ENCODE measurements at regions not wholly inside any gene's neighbourhood (a gene's known extent, or its start where the extent isn't known, plus 50 kb on each side); places are given as distances from the start of the nearest gene placed in this dataset.

DNA sequence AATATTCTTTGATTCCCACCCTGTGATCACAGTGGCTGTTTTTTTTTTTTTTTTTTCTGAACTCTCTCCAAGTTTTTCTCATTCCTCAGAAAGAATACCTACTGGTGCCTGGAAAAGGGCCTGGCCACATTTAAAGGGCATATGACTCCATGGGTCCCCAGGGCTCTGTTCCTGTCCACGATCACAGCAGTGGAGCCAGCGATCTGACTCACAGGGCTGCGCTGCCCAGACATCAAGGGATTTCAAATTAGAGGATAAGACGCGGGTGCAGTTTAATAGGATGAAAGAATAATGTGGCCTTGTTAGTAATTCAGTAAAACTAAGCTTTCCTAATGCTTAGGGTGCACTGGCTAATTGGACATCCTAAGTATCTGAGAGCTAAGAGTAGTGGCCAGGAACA, 175.1 kb upstream of the MSX2 start:
- BruUV-seq (replicated peaks) = no TSS peak
- DNase-seq (ENCODE audit: low read depth, low spot score) = no peak
- H3K36me3 ChIP-seq (ENCODE audit: control insufficient read depth, insufficient read depth, low read length) = no peaks in the 10 kb centered on the region
- H3K9me3 ChIP-seq (ENCODE audit: control insufficient read depth, insufficient read depth, low read depth, low read length) = no peaks in the 10 kb centered on the region
- no peak overlapping the region for H3K4me3 ChIP-seq (ENCODE audit: low read depth in 2 of 2, low read length in 2 of 2)
- in situ Hi-C loops (cut with HindIII; ENCODE audit: low pct_unique_long_range_greater_than_20kb, low sequenced_read_pairs) = no loop called here
- POLR2A ChIA-PET = no interaction called here
- TF ChIP-seq SIN3A (IDR thresholded peaks at IDR 0.05; ENCODE audit: borderline replicate concordance, insufficient read depth, low read depth, low read length) (no peak), POLR2AphosphoS5 (IDR thresholded peaks at IDR 0.05; ENCODE audit: low read depth, low read length) (no peak)
- no peak for ATAC-seq
- CTCF ChIA-PET = interaction anchor here (0.7 kb wide), 1 partner anchor 92 kb away, joined by 4 read pairs; no protein-coding TSS in a partner anchor
- H3K4me1 ChIP-seq (ENCODE audit: control insufficient read depth, insufficient read depth, low read length) = no peaks in the 10 kb centered on the region; the same call in 1 of the 2 replicates
- no peak overlapping the region for H3K27ac ChIP-seq (ENCODE audit: low read length)
- H3K27me3 ChIP-seq (ENCODE audit: control insufficient read depth, insufficient read depth, low read length) = no peaks in the 10 kb centered on the region
- intact Hi-C loops (cut with micrococcal nuclease; ENCODE audit: unreplicated experiment) = no loop called here

DNA sequence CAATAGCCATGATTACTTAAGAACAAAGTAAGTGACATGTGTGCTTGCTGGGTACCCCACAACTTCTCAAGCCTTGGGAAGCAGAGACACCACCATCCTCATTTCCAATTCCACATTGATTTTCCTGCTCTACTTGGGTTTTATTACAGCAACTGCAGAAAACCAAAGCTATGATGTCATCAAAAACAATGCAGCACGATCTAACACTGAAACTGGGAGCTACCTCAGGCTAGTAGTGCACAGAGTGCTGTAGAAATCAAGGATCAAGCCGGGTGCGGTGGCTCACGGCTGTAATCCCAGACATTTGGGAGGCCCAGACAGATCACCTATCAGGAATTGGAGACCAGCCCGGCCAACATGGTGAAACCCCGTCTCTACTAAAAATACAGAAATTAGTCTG, 174.4 kb upstream of the MSX2 start:
- no peak for TF ChIP-seq POLR2AphosphoS5 (IDR thresholded peaks at IDR 0.05; ENCODE audit: low read depth, low read length)
- no peak for TF ChIP-seq TCF7L2 (IDR thresholded peaks at IDR 0.05; ENCODE audit: low read depth, low read length)
- TF ChIP-seq, protein P1, sequence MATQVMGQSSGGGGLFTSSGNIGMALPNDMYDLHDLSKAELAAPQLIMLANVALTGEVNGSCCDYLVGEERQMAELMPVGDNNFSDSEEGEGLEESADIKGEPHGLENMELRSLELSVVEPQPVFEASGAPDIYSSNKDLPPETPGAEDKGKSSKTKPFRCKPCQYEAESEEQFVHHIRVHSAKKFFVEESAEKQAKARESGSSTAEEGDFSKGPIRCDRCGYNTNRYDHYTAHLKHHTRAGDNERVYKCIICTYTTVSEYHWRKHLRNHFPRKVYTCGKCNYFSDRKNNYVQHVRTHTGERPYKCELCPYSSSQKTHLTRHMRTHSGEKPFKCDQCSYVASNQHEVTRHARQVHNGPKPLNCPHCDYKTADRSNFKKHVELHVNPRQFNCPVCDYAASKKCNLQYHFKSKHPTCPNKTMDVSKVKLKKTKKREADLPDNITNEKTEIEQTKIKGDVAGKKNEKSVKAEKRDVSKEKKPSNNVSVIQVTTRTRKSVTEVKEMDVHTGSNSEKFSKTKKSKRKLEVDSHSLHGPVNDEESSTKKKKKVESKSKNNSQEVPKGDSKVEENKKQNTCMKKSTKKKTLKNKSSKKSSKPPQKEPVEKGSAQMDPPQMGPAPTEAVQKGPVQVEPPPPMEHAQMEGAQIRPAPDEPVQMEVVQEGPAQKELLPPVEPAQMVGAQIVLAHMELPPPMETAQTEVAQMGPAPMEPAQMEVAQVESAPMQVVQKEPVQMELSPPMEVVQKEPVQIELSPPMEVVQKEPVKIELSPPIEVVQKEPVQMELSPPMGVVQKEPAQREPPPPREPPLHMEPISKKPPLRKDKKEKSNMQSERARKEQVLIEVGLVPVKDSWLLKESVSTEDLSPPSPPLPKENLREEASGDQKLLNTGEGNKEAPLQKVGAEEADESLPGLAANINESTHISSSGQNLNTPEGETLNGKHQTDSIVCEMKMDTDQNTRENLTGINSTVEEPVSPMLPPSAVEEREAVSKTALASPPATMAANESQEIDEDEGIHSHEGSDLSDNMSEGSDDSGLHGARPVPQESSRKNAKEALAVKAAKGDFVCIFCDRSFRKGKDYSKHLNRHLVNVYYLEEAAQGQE (IDR thresholded peaks at IDR 0.05; ENCODE audit: insufficient read depth in 1 of 2, low read depth in 2 of 2, low read length in 1 of 2) = no peak
- TF ChIP-seq SIN3A (IDR thresholded peaks at IDR 0.05; ENCODE audit: borderline replicate concordance, insufficient read depth, low read depth, low read length) = no peak
- TF ChIP-seq, protein P2, sequence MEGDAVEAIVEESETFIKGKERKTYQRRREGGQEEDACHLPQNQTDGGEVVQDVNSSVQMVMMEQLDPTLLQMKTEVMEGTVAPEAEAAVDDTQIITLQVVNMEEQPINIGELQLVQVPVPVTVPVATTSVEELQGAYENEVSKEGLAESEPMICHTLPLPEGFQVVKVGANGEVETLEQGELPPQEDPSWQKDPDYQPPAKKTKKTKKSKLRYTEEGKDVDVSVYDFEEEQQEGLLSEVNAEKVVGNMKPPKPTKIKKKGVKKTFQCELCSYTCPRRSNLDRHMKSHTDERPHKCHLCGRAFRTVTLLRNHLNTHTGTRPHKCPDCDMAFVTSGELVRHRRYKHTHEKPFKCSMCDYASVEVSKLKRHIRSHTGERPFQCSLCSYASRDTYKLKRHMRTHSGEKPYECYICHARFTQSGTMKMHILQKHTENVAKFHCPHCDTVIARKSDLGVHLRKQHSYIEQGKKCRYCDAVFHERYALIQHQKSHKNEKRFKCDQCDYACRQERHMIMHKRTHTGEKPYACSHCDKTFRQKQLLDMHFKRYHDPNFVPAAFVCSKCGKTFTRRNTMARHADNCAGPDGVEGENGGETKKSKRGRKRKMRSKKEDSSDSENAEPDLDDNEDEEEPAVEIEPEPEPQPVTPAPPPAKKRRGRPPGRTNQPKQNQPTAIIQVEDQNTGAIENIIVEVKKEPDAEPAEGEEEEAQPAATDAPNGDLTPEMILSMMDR (IDR thresholded peaks at IDR 0.05) = no peak
- ChIA-PET POLR2A (no interaction called here), CTCF (no interaction called here)
- ATAC-seq (no peak), DNase-seq (ENCODE audit: low read depth, low spot score) (no peak)
- Histone ChIP-seq H3K9me3 (ENCODE audit: control insufficient read depth, insufficient read depth, low read depth, low read length) (no peaks in the 10 kb centered on the region), H3K36me3 (ENCODE audit: control insufficient read depth, insufficient read depth, low read length) (no peaks in the 10 kb centered on the region), H3K27ac (ENCODE audit: low read length) (no peak overlapping the region), H3K4me1 (ENCODE audit: control insufficient read depth, insufficient read depth, low read length) (no peaks in the 10 kb centered on the region; the same call in 1 of the 2 replicates), H3K4me3 (ENCODE audit: low read depth in 2 of 2, low read length in 2 of 2) (no peak overlapping the region), H3K27me3 (ENCODE audit: control insufficient read depth, insufficient read depth, low read length) (no peaks in the 10 kb centered on the region)
- no TSS peak for BruUV-seq (replicated peaks)
- in situ Hi-C loops (cut with HindIII; ENCODE audit: low pct_unique_long_range_greater_than_20kb, low sequenced_read_pairs) (no loop called here), intact Hi-C loops (cut with micrococcal nuclease; ENCODE audit: unreplicated experiment) (no loop called here)

DNA sequence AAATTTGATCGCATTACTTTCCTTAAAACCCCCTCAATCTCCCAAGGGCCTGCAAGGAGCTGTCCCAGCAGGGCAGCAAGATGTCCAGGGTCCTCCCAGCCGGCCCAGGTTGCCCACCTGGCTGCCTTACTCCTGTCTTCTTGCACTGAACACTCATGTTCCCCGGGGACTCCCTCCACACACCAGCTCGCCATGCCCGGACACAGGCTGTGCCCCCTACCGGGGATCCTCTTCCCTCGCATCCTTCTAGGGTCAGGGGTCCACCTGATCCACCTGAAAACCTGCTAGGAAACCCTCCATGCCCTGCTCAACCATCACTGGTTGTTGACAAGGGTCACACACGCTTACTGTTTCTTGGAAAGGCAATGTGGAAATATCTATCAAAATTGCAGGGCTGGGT, 172.0 kb upstream of the MSX2 start:
- in situ Hi-C loops (cut with HindIII; ENCODE audit: low pct_unique_long_range_greater_than_20kb, low sequenced_read_pairs) (no loop called here), intact Hi-C loops (cut with micrococcal nuclease; ENCODE audit: unreplicated experiment) (no loop called here)
- no TSS peak for BruUV-seq (replicated peaks)
- ChIA-PET POLR2A (no interaction called here), CTCF (no interaction called here)
- no peak overlapping the region for H3K27ac ChIP-seq (ENCODE audit: low read length)
- ATAC-seq (no peak), DNase-seq (ENCODE audit: low read depth, low spot score) (no peak)
- no peak overlapping the region for H3K4me3 ChIP-seq (ENCODE audit: low read depth in 2 of 2, low read length in 2 of 2)
- no peaks in the 10 kb centered on the region for H3K9me3 ChIP-seq (ENCODE audit: control insufficient read depth, insufficient read depth, low read depth, low read length)
- H3K4me1 ChIP-seq (ENCODE audit: control insufficient read depth, insufficient read depth, low read length) = no peaks in the 10 kb centered on the region; the same call in 1 of the 2 replicates
- no peaks in the 10 kb centered on the region for H3K27me3 ChIP-seq (ENCODE audit: control insufficient read depth, insufficient read depth, low read length)
- TF ChIP-seq, protein P1 (IDR thresholded peaks at IDR 0.05; ENCODE audit: insufficient read depth in 1 of 2, low read depth in 2 of 2, low read length in 1 of 2) = no peak
- no peak for TF ChIP-seq TCF7L2 (IDR thresholded peaks at IDR 0.05; ENCODE audit: low read depth, low read length)
- TF ChIP-seq, protein P2 (IDR thresholded peaks at IDR 0.05) = no peak
- no peaks in the 10 kb centered on the region for H3K36me3 ChIP-seq (ENCODE audit: control insufficient read depth, insufficient read depth, low read length)

Measured in Panc1 (cell line).